ENCODE measurements at regions not wholly inside any gene's neighbourhood (a gene's known extent, or its start where the extent isn't known, plus 50 kb on each side); places are given as distances from the start of the nearest gene placed in this dataset.

DNA sequence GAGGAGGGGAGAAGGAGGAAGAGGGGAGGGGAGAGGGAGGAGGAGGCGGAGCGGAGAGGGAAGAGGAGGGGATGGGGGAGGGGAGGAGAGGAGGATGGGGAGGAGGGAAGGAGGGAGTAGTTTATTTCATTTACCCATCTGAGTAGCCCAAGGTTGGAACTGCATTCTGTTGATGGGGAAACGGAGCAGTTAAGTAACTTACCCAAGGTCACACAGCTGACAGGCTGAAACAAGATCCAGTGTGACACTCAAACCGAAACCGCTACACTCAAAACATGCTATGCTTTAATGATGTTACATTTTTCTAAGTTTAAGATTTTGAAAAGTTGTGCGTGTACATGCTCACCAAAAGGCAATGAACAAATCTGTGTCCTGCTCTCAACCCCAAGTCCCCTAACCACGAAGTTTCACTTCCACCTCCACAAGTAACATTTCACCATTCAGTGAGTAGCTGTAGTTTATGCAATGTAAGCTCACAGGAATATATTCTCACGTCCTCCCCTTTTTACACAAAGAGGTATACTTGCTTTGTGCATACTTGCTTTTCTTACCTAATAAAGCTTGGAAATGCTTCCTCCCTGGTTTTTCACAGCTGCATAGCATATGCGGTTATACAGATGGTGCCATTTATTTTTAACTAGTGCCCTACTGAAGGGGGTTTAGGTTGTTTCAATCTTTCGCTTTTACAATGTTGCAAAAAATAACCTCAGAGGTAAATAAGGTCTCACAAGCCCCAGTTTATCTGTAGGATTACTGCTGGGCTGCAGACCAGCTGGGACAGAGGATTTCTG is 275.3 kb downstream of the PARN start:
- Mint-ChIP-seq H3K4me3 (peak overlapping the region; percentile 59), H3K36me3 (ENCODE audit: low read depth) (no peaks in the 10 kb centered on the region), H3K27ac (peak overlapping the region; percentile 64), H3K4me1 (peaks cover 32% of the 10 kb centered on the region), H3K9me3 (no peaks in the 10 kb centered on the region), H3K27me3 (peaks cover 2% of the 10 kb centered on the region)
- no peak for DNase-seq
- TF ChIP-seq, protein P1, sequence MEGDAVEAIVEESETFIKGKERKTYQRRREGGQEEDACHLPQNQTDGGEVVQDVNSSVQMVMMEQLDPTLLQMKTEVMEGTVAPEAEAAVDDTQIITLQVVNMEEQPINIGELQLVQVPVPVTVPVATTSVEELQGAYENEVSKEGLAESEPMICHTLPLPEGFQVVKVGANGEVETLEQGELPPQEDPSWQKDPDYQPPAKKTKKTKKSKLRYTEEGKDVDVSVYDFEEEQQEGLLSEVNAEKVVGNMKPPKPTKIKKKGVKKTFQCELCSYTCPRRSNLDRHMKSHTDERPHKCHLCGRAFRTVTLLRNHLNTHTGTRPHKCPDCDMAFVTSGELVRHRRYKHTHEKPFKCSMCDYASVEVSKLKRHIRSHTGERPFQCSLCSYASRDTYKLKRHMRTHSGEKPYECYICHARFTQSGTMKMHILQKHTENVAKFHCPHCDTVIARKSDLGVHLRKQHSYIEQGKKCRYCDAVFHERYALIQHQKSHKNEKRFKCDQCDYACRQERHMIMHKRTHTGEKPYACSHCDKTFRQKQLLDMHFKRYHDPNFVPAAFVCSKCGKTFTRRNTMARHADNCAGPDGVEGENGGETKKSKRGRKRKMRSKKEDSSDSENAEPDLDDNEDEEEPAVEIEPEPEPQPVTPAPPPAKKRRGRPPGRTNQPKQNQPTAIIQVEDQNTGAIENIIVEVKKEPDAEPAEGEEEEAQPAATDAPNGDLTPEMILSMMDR (IDR thresholded peaks at IDR 0.05) = no peak
- ChIA-PET POLR2A (interaction anchor here (0.5 to 1.7 kb wide), 10 partner anchors 10 to 304 kb away, joined by 3 to 17 read pairs (median 6); partner anchors contain the start of genes BFAR and PARN), CTCF (interaction anchor here (1.5 kb wide), 1 partner anchor 173 kb away, joined by 8 read pairs; no protein-coding TSS in a partner anchor)
- intact Hi-C loops (cut with micrococcal nuclease) = loop anchor here (1.0 to 2.0 kb wide), 6 partner anchors 20 to 430 kb away; no protein-coding TSS in a partner anchor
- peak; percentile 93 for ATAC-seq (ENCODE audit: low read depth)

DNA sequence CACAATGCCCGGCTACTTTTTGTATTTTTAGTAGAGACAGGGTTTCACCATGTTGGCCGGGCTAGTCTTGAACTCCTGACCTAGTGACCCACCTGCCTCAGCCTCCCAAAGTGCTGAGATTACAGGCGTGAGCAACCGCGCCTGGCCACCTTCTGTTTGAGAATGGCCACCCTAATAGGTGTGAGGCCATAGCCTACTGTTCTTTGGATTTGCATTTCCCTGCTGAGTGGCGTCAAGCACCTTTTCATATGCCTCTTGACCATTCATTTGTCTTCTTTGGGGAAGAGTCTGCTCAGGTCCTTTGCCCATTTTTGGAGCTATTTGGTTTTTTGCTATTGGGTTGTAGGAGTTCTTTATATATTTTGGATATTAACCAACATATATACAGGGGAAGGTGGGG is 276.7 kb downstream of the PARN start:
- intact Hi-C loops (cut with micrococcal nuclease) = no loop called here

DNA sequence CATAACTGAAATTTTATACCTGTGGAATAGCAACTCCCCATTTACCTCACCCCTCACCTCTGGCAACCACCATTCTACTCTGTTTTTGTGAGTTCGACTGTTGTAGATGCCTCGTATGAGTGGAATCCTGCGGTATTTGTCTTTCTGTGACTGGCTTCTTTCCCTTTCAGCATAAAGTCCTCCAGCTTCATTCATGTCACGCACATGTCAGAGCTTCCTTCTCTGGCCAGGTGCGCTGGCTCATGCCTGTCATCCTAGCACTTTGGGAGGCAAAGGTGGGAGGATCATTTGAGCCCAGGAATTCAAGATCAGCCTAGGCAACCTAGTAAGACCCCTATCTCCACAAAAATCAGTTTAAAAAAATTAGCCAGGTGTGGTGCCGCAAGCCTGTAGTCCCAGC is 278.4 kb downstream of the PARN start:
- no peak for DNase-seq
- ATAC-seq (ENCODE audit: low read depth) = no peak
- TF ChIP-seq, protein P1 (IDR thresholded peaks at IDR 0.05) = no peak
- CTCF ChIA-PET = no interaction called here
- H3K4me3 Mint-ChIP-seq = no peak overlapping the region
- no peaks in the 10 kb centered on the region for H3K27me3 Mint-ChIP-seq
- H3K9me3 Mint-ChIP-seq = no peaks in the 10 kb centered on the region
- intact Hi-C loops (cut with micrococcal nuclease) = no loop called here
- H3K4me1 Mint-ChIP-seq = peaks cover 30% of the 10 kb centered on the region
- H3K27ac Mint-ChIP-seq = no peak overlapping the region
- H3K36me3 Mint-ChIP-seq (ENCODE audit: low read depth) = no peaks in the 10 kb centered on the region
- POLR2A ChIA-PET = no interaction called here

More for the DNA sequence above, 276.7 kb downstream of the PARN start:
- H3K4me3 Mint-ChIP-seq = no peak overlapping the region
- DNase-seq = no peak
- no peaks in the 10 kb centered on the region for H3K36me3 Mint-ChIP-seq (ENCODE audit: low read depth)
- H3K4me1 Mint-ChIP-seq = peaks cover 33% of the 10 kb centered on the region
- ChIA-PET CTCF (no interaction called here), POLR2A (interaction anchor here (0.7 kb wide), 1 partner anchor 11 kb away, joined by 5 read pairs; no protein-coding TSS in a partner anchor)
- peaks cover 2% of the 10 kb centered on the region for H3K27me3 Mint-ChIP-seq
- TF ChIP-seq, protein P1 (IDR thresholded peaks at IDR 0.05) = no peak
- H3K27ac Mint-ChIP-seq = peak overlapping the region; percentile 32
- no peak for ATAC-seq (ENCODE audit: low read depth)
- H3K9me3 Mint-ChIP-seq = no peaks in the 10 kb centered on the region

DNA sequence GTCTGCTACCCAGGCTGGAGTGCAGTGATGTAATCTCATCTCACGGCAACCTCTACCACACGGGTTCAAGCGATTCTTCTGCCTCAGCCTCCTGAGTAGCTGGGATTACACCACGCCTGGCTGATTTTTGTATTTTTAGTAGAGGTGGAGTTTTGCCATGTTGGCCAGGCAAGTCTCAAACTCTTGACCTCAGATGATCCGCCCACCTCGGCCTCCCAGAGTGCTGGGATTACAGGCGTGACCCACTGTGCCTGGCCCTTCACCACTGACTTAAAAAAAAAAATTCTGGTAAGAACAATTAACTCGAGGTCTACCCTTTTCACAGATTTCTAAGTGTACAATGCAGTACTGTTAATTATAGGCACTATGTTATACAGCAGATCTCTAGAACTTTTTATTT is 279.4 kb downstream of the PARN start:
- Mint-ChIP-seq H3K27me3 (no peaks in the 10 kb centered on the region), H3K4me3 (no peak overlapping the region), H3K4me1 (peaks cover 30% of the 10 kb centered on the region), H3K36me3 (ENCODE audit: low read depth) (no peaks in the 10 kb centered on the region), H3K9me3 (peaks cover 3% of the 10 kb centered on the region), H3K27ac (no peak overlapping the region)
- TF ChIP-seq, protein P1 (IDR thresholded peaks at IDR 0.05) = no peak
- CTCF ChIA-PET = no interaction called here
- POLR2A ChIA-PET = no interaction called here
- intact Hi-C loops (cut with micrococcal nuclease) = no loop called here
- ATAC-seq (ENCODE audit: low read depth) = no peak
- no peak for DNase-seq

DNA sequence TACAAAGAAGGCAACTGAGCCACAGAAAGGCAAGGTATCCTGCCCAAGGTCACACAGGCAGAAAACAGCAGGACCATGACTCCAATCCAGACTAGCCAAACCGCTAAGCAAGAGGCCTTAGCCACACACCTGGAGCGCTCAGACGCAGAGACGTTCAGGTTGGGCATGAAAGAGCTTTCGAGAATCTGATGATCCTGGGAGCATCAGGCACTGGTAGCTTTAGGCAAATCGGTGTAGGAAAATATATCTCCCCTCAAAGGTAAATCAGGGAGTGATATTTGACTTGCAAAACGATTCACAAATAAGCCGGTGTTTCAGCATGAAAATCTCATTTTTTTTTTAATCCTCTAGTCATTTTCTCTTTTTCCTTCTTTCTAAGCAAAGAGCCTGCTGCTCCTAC is 279.0 kb downstream of the MRTFB start:
- ChIA-PET CTCF (no interaction called here), POLR2A (no interaction called here)
- Mint-ChIP-seq H3K4me3 (no peak overlapping the region), H3K27ac (no peak overlapping the region), H3K4me1 (peaks cover 25% of the 10 kb centered on the region), H3K9me3 (peaks cover 3% of the 10 kb centered on the region), H3K36me3 (ENCODE audit: low read depth) (no peaks in the 10 kb centered on the region), H3K27me3 (no peaks in the 10 kb centered on the region)
- no peak for DNase-seq
- TF ChIP-seq, protein P1 (IDR thresholded peaks at IDR 0.05) = no peak
- ATAC-seq (ENCODE audit: low read depth) = no peak
- intact Hi-C loops (cut with micrococcal nuclease) = no loop called here
